Thyroid gland (tissue), 4 donors: ENCODE measurements at regions not wholly inside any gene's neighbourhood (a gene's known extent, or its start where the extent isn't known, plus 50 kb on each side); places are given as distances from the start of the nearest gene placed in this dataset.

Experiments used
- DNase-seq, 2 donors: peaks; one replicate each; pipeline ENCODE4 v3.0.0-alpha.2; 2019
- H3K27ac ChIP-seq, 3 donors: fragments of 200-600 bp; sonication (generic); 1 replicate in 2 of 3; 2 replicates in 1 of 3; pipeline ENCODE4 v1.5.1; 2016 to 2019; ENCODE audit warnings: mild to moderate bottlenecking in 1 of 3, moderate library complexity in 1 of 3
- H3K27me3 ChIP-seq: fragments of 200-600 bp; sonication (generic); one replicate; pipeline ENCODE4 v1.5.1; 2019
- H3K36me3 ChIP-seq, 2 donors: fragments of 200-600 bp; sonication (generic); one replicate each; pipeline ENCODE4 v1.5.1; 2016 to 2019
- H3K4me1 ChIP-seq, 2 donors: fragments of 200-600 bp; sonication (generic); one replicate each; pipeline ENCODE4 v1.5.1; 2017 to 2019
- H3K4me3 ChIP-seq, 3 donors: fragments of 200-600 bp; sonication (generic); replicated peaks in 1 of 3; 1 replicate in 2 of 3; 2 replicates in 1 of 3; pipeline ENCODE4 v1.5.1; 2016; ENCODE audit warnings: mild to moderate bottlenecking in 1 of 3
- H3K9me3 ChIP-seq: fragments of 200-600 bp; sonication (generic); one replicate; pipeline ENCODE4 v1.5.1; 2017
- CTCF ChIP-seq, 6 experiments: fragments of 200-600 bp in 3 of 6; fragments of 450-650 bp in 3 of 6; sonication (generic) in 3 of 6; IDR thresholded peaks; one replicate each; pipeline ENCODE4 v1.5.1; 2016 to 2019; ENCODE audit warnings: antibody characterized with exemption in 6 of 6, mild to moderate bottlenecking in 2 of 6, inconsistent platforms in 1 of 6, moderate library complexity in 1 of 6
- POLR2A ChIP-seq, 2 donors: fragments of 450-650 bp; IDR thresholded peaks; one replicate each; pipeline ENCODE4 v1.6.1; 2017; ENCODE audit warnings: antibody characterized with exemption in 2 of 2, mild to moderate bottlenecking in 2 of 2, moderate library complexity in 1 of 2
- WGBS, 2 donors: methylation state at CpG; one replicate each; pipeline ENCODE4 v1.1.5; 2017; 5-methylcytosine and 5-hydroxymethylcytosine counted together
- intact Hi-C: fragments of 100-400 bp; cut with DNase I; formaldehyde crosslinking; loops from one replicate; pipeline ENCODE4 v1.15.1; 2023

GRCh38 chr18:67589325-67589724, 72.8 kb upstream of the DSEL start:
- DNase-seq = no peak
- WGBS, 2 donors = 94 to 97% methylated on average over 3 of the region's 3 CpGs
- Histone ChIP-seq H3K36me3 (no peaks in the 10 kb centered on the region), H3K9me3 (no peaks in the 10 kb centered on the region), H3K27ac (no peak overlapping the region), H3K27me3 (no peaks in the 10 kb centered on the region), H3K4me3 (no peak overlapping the region), H3K4me1 (no peaks in the 10 kb centered on the region)
- intact Hi-C loops = no loop called here
- TF ChIP-seq CTCF (IDR thresholded peaks at IDR 0.05) (no peak), POLR2A (IDR thresholded peaks at IDR 0.05) (no peak)

GRCh38 chr18:67586101-67586500, 69.6 kb upstream of the DSEL start:
- no peak overlapping the region for H3K27ac ChIP-seq
- H3K9me3 ChIP-seq = no peaks in the 10 kb centered on the region

GRCh38 chr18:67583621-67584020, 67.1 kb upstream of the DSEL start:
- H3K27ac ChIP-seq = no peak overlapping the region
- H3K27me3 ChIP-seq = no peaks in the 10 kb centered on the region
- TF ChIP-seq CTCF (IDR thresholded peaks at IDR 0.05) = no peak
- TF ChIP-seq POLR2A (IDR thresholded peaks at IDR 0.05) = no peak
- no peaks in the 10 kb centered on the region for H3K9me3 ChIP-seq
- H3K36me3 ChIP-seq = no peaks in the 10 kb centered on the region
- no peak overlapping the region for H3K4me3 ChIP-seq
- H3K4me1 ChIP-seq = no peaks in the 10 kb centered on the region
- intact Hi-C loops = no loop called here
- WGBS, 2 donors = 61 to 62% methylated on average over 1 of the region's 1 CpG
- DNase-seq = no peak

More at GRCh38 chr18:67586101-67586500, 69.6 kb upstream of the DSEL start:
- TF ChIP-seq POLR2A (IDR thresholded peaks at IDR 0.05) = no peak
- intact Hi-C loops = no loop called here
- no peaks in the 10 kb centered on the region for H3K36me3 ChIP-seq
- no peaks in the 10 kb centered on the region for H3K27me3 ChIP-seq
- 91 to 97% methylated on average over 2 of the region's 2 CpGs for WGBS, 2 donors
- DNase-seq = no peak
- H3K4me1 ChIP-seq = no peaks in the 10 kb centered on the region
- H3K4me3 ChIP-seq = no peak overlapping the region

GRCh38 chr18:67582488-67582887, 66.0 kb upstream of the DSEL start:
- no peak overlapping the region for H3K27ac ChIP-seq
- no peak for TF ChIP-seq POLR2A (IDR thresholded peaks at IDR 0.05)
- no peak for TF ChIP-seq CTCF (IDR thresholded peaks at IDR 0.05)
- DNase-seq = no peak
- H3K9me3 ChIP-seq = no peaks in the 10 kb centered on the region
- H3K4me3 ChIP-seq = no peak overlapping the region
- H3K4me1 ChIP-seq = no peaks in the 10 kb centered on the region
- no peaks in the 10 kb centered on the region for H3K36me3 ChIP-seq
- H3K27me3 ChIP-seq = no peaks in the 10 kb centered on the region
- 53 to 58% methylated on average over 3 of the region's 3 CpGs for WGBS, 2 donors
- intact Hi-C loops = no loop called here

GRCh38 chr18:67581178-67581577, 64.7 kb upstream of the DSEL start:
- 92 to 95% methylated on average over 2 of the region's 2 CpGs for WGBS, 2 donors
- Histone ChIP-seq H3K36me3 (no peaks in the 10 kb centered on the region), H3K4me3 (no peak overlapping the region), H3K4me1 (no peaks in the 10 kb centered on the region), H3K27ac (no peak overlapping the region), H3K27me3 (no peaks in the 10 kb centered on the region), H3K9me3 (no peaks in the 10 kb centered on the region)
- DNase-seq = no peak
- TF ChIP-seq CTCF (IDR thresholded peaks at IDR 0.05) (no peak), POLR2A (IDR thresholded peaks at IDR 0.05) (no peak)
- intact Hi-C loops = no loop called here

- TF ChIP-seq POLR2A (IDR thresholded peaks at IDR 0.05) (no peak), CTCF (IDR thresholded peaks at IDR 0.05) (no peak)
- Histone ChIP-seq H3K4me1 (no peaks in the 10 kb centered on the region), H3K4me3 (no peak overlapping the region), H3K9me3 (no peaks in the 10 kb centered on the region), H3K27me3 (no peaks in the 10 kb centered on the region), H3K36me3 (no peaks in the 10 kb centered on the region), H3K27ac (no peak overlapping the region)
- intact Hi-C loops = no loop called here
- no peak for DNase-seq
Measured at GRCh38 chr18:67577386-67577785, 60.9 kb upstream of the DSEL start.
